ENCODE measurements at regions not wholly inside any gene's neighbourhood (a gene's known extent, or its start where the extent isn't known, plus 50 kb on each side); places are given as distances from the start of the nearest gene placed in this dataset.
A peak's percentile ranks its signal among the peaks of the same experiment; 100 is the strongest.

GRCh38 chr2:143936848-143937722 is 582.8 kb downstream of the ZEB2 start:
- H3K27me3 ChIP-seq (replicated peaks; ENCODE audit: insufficient read depth, low read depth, low read length, poor library complexity): no peaks in the 10 kb centered on the region
- H3K9me3 ChIP-seq (ENCODE audit: low read depth, low read length, poor library complexity, severe bottlenecking): no peaks in the 10 kb centered on the region
- intact Hi-C loops (cut with micrococcal nuclease; ENCODE audit: unreplicated experiment): loop anchor here (10.0 kb wide), 1 partner anchor 378 kb away; no protein-coding TSS in a partner anchor
- no peaks in the 10 kb centered on the region for H3K36me3 ChIP-seq (ENCODE audit: insufficient read depth, low read length, poor library complexity, severe bottlenecking)
- no TSS peak for BruUV-seq (replicated peaks)
- DNase-seq (ENCODE audit: low spot score): peak; percentile 45
- H3K4me1 ChIP-seq (ENCODE audit: insufficient read depth, low read length, poor library complexity, severe bottlenecking): peaks cover 32% of the 10 kb centered on the region
- ChIA-PET POLR2A (ENCODE audit: low non-redundant PET) (no interaction called here), CTCF (no interaction called here)
- H3K27ac ChIP-seq (ENCODE audit: low read depth, low read length, poor library complexity, severe bottlenecking): no peak overlapping the region
- peak overlapping the region; percentile 53 for H3K4me3 ChIP-seq (ENCODE audit: low read depth, low read length, poor library complexity, severe bottlenecking)
- TF ChIP-seq EZH2 (IDR thresholded peaks at IDR 0.05; ENCODE audit: borderline replicate concordance, low read depth, low read length, poor library complexity, severe bottlenecking): no peak
- no peak for TF ChIP-seq CTCF (conservative IDR thresholded peaks at IDR 0.05; ENCODE audit: low read depth, low read length)

- CTCF ChIA-PET: no interaction called here
- no peaks in the 10 kb centered on the region for H3K9me3 ChIP-seq (ENCODE audit: low read depth, low read length, poor library complexity, severe bottlenecking)
- BruUV-seq (replicated peaks): no TSS peak
- no peaks in the 10 kb centered on the region for H3K36me3 ChIP-seq (ENCODE audit: insufficient read depth, low read length, poor library complexity, severe bottlenecking)
- H3K4me3 ChIP-seq (ENCODE audit: low read depth, low read length, poor library complexity, severe bottlenecking): peak overlapping the region; percentile 53
- POLR2A ChIA-PET (ENCODE audit: low non-redundant PET): no interaction called here
- no peaks in the 10 kb centered on the region for H3K27me3 ChIP-seq (replicated peaks; ENCODE audit: insufficient read depth, low read depth, low read length, poor library complexity)
- TF ChIP-seq EZH2 (IDR thresholded peaks at IDR 0.05; ENCODE audit: borderline replicate concordance, low read depth, low read length, poor library complexity, severe bottlenecking) (no peak), CTCF (conservative IDR thresholded peaks at IDR 0.05; ENCODE audit: low read depth, low read length) (no peak)
- no peak for DNase-seq (ENCODE audit: low spot score)
- intact Hi-C loops (cut with micrococcal nuclease; ENCODE audit: unreplicated experiment): loop anchor here (10.0 kb wide), 1 partner anchor 378 kb away; no protein-coding TSS in a partner anchor
- H3K27ac ChIP-seq (ENCODE audit: low read depth, low read length, poor library complexity, severe bottlenecking): no peak overlapping the region
- peaks cover 32% of the 10 kb centered on the region for H3K4me1 ChIP-seq (ENCODE audit: insufficient read depth, low read length, poor library complexity, severe bottlenecking)
Measured at GRCh38 chr2:143936538-143936847, 583.4 kb downstream of the ZEB2 start.

DNA sequence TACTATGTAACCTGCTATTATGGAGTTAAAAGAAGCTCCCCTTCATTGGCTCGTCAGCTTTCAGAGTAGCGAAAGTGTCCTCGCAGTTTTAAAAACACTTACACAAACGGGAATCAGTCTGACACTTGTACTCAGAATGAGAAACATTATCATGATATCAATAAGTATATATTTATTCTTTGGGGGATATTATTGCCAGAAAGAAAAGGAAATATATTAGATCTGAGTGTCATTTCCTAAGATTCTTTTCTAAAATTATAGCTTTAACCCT is 584.5 kb downstream of the ZEB2 start:
- CTCF ChIA-PET: no interaction called here

More for the DNA sequence above, 584.5 kb downstream of the ZEB2 start:
- no peak for DNase-seq (ENCODE audit: low spot score)
- Histone ChIP-seq H3K27ac (ENCODE audit: low read depth, low read length, poor library complexity, severe bottlenecking) (no peak overlapping the region), H3K4me1 (ENCODE audit: insufficient read depth, low read length, poor library complexity, severe bottlenecking) (peaks cover 29% of the 10 kb centered on the region), H3K36me3 (ENCODE audit: insufficient read depth, low read length, poor library complexity, severe bottlenecking) (no peaks in the 10 kb centered on the region), H3K9me3 (ENCODE audit: low read depth, low read length, poor library complexity, severe bottlenecking) (no peaks in the 10 kb centered on the region), H3K4me3 (ENCODE audit: low read depth, low read length, poor library complexity, severe bottlenecking) (no peak overlapping the region), H3K27me3 (replicated peaks; ENCODE audit: insufficient read depth, low read depth, low read length, poor library complexity) (no peaks in the 10 kb centered on the region)
- intact Hi-C loops (cut with micrococcal nuclease; ENCODE audit: unreplicated experiment): loop anchor here (10.0 kb wide), 1 partner anchor 379 kb away; no protein-coding TSS in a partner anchor
- no peak for TF ChIP-seq CTCF (conservative IDR thresholded peaks at IDR 0.05; ENCODE audit: low read depth, low read length)
- no peak for TF ChIP-seq EZH2 (IDR thresholded peaks at IDR 0.05; ENCODE audit: borderline replicate concordance, low read depth, low read length, poor library complexity, severe bottlenecking)
- no TSS peak for BruUV-seq (replicated peaks)
- POLR2A ChIA-PET (ENCODE audit: low non-redundant PET): no interaction called here
